ENCODE measurements at regions not wholly inside any gene's neighbourhood (a gene's known extent, or its start where the extent isn't known, plus 50 kb on each side); places are given as distances from the start of the nearest gene placed in this dataset.

GRCh38 chr5:167790462-167791260 is 500.8 kb upstream of the WWC1 start:
- ChIA-PET POLR2A (no interaction called here), CTCF (no interaction called here)
- no peak for TF ChIP-seq CTCF (IDR thresholded peaks at IDR 0.05; ENCODE audit: control extremely low read depth, extremely low read depth, low read depth, missing control alignments)
- DNase-seq (ENCODE audit: extremely low spot score) = no peak

- no peak for DNase-seq (ENCODE audit: extremely low spot score)
- POLR2A ChIA-PET = no interaction called here
- CTCF ChIA-PET = interaction anchor here (1.0 to 1.1 kb wide), 2 partner anchors 10 to 12 kb away, joined by 3 read pairs; no protein-coding TSS in a partner anchor
Measured at GRCh38 chr5:167792514-167792913, 498.9 kb upstream of the WWC1 start.

GRCh38 chr5:167793700-167794099 is 497.7 kb upstream of the WWC1 start:
- POLR2A ChIA-PET = no interaction called here
- no peak for TF ChIP-seq CTCF (IDR thresholded peaks at IDR 0.05; ENCODE audit: control extremely low read depth, extremely low read depth, low read depth, missing control alignments)

More at GRCh38 chr5:167792514-167792913, 498.9 kb upstream of the WWC1 start:
- TF ChIP-seq CTCF (IDR thresholded peaks at IDR 0.05; ENCODE audit: control extremely low read depth, extremely low read depth, low read depth, missing control alignments) = no peak

GRCh38 chr5:167794121-167794520 is 497.3 kb upstream of the WWC1 start:
- DNase-seq (ENCODE audit: extremely low spot score) = no peak
- ChIA-PET POLR2A (no interaction called here), CTCF (no interaction called here)
- no peak for TF ChIP-seq CTCF (IDR thresholded peaks at IDR 0.05; ENCODE audit: control extremely low read depth, extremely low read depth, low read depth, missing control alignments)

More at GRCh38 chr5:167793700-167794099, 497.7 kb upstream of the WWC1 start:
- DNase-seq (ENCODE audit: extremely low spot score) = no peak
- CTCF ChIA-PET = no interaction called here

GRCh38 chr5:167796672-167797071 is 494.8 kb upstream of the WWC1 start:
- POLR2A ChIA-PET = no interaction called here
- TF ChIP-seq CTCF (IDR thresholded peaks at IDR 0.05; ENCODE audit: control extremely low read depth, extremely low read depth, low read depth, missing control alignments) = no peak
- no peak for DNase-seq (ENCODE audit: extremely low spot score)
- CTCF ChIA-PET = no interaction called here

- POLR2A ChIA-PET = no interaction called here
- CTCF ChIA-PET = interaction anchor here (1.2 kb wide), 1 partner anchor 56 kb away, joined by 3 read pairs; no protein-coding TSS in a partner anchor
- no peak for DNase-seq (ENCODE audit: extremely low spot score)
- no peak for TF ChIP-seq CTCF (IDR thresholded peaks at IDR 0.05; ENCODE audit: control extremely low read depth, extremely low read depth, low read depth, missing control alignments)
Measured at GRCh38 chr5:167797933-167798332, 493.5 kb upstream of the WWC1 start.

Data from GM10248 (cell line).